Kidney (tissue), 13 donors: ENCODE measurements at regions not wholly inside any gene's neighbourhood (a gene's known extent, or its start where the extent isn't known, plus 50 kb on each side); places are given as distances from the start of the nearest gene placed in this dataset.

Source experiments
- DNase-seq, 5 donors: peaks; one replicate each; pipeline ENCODE4 v3.0.0-alpha.2; 2013 to 2020
- FAIRE-seq: peaks from 2 replicates; lab custom pipeline; 2012; peaks lifted over from hg19 to GRCh38; lab: Jason Lieb, UNC
- H3K27ac ChIP-seq, 2 donors: one replicate each; pipeline ENCODE4 v1.7.0; 2013; ENCODE audit warnings: low read depth in 2 of 2, low read length in 2 of 2, inconsistent platforms in 1 of 2
- H3K27me3 ChIP-seq: one replicate; pipeline ENCODE4 v1.7.1; 2013; ENCODE audit warnings: low read length, inconsistent platforms; ENCODE audit not compliant: control insufficient read depth, insufficient read depth
- H3K36me3 ChIP-seq, 3 donors: one replicate each; pipeline versions ENCODE4 v1.7.0 to v1.7.1; 2013; ENCODE audit warnings: low read length in 3 of 3, control low read depth in 1 of 3, inconsistent platforms in 1 of 3; ENCODE audit not compliant: insufficient read depth in 3 of 3, control insufficient read depth in 2 of 3
- H3K4me1 ChIP-seq, 3 donors: one replicate each; pipeline versions ENCODE4 v1.7.0 to v1.7.1; 2013; ENCODE audit warnings: low read length in 3 of 3, inconsistent platforms in 1 of 3, low read depth in 1 of 3; ENCODE audit not compliant: control insufficient read depth in 2 of 3, insufficient read depth in 2 of 3
- H3K4me3 ChIP-seq, 3 donors: one replicate each; pipeline versions ENCODE4 v1.7.0 to v1.8.1; 2013; ENCODE audit warnings: low read length in 3 of 3, control low read depth in 1 of 3, inconsistent platforms in 1 of 3
- H3K9ac ChIP-seq, 3 donors: one replicate each; pipeline versions ENCODE4 v1.7.0 to v1.7.1; 2013; ENCODE audit warnings: low read length in 3 of 3, control low read depth in 1 of 3, inconsistent platforms in 1 of 3
- H3K9me3 ChIP-seq, 3 donors: one replicate each; pipeline versions ENCODE4 v1.7.0 to v1.7.1; 2013; ENCODE audit warnings: low read length in 3 of 3, control low read depth in 1 of 3, inconsistent platforms in 1 of 3; ENCODE audit not compliant: control insufficient read depth in 2 of 3, insufficient read depth in 1 of 3
- intact Hi-C: fragments of 100-400 bp; cut with DNase I; formaldehyde crosslinking; loops from one replicate; pipeline ENCODE4 v1.11.1; 2022
- TF ChIP-seq, protein P1 (sequence below): IDR thresholded peaks from 3 replicates; pipeline ENCODE4 v1.5.1; 2012; ENCODE audit warnings: mild to moderate bottlenecking, moderate library complexity, borderline replicate concordance; ENCODE audit not compliant: insufficient read depth; ENCODE audit errors: extremely low read depth
- donor health status: control.
- donor health status: control.
- donor health status: control.
- donor health status: control.
- donor health status: control.
- donor health status: DM: yes; HTN: yes; CAD: no.
- donor health status: Normal renal cell carcinoma (clear cell type).

DNA sequence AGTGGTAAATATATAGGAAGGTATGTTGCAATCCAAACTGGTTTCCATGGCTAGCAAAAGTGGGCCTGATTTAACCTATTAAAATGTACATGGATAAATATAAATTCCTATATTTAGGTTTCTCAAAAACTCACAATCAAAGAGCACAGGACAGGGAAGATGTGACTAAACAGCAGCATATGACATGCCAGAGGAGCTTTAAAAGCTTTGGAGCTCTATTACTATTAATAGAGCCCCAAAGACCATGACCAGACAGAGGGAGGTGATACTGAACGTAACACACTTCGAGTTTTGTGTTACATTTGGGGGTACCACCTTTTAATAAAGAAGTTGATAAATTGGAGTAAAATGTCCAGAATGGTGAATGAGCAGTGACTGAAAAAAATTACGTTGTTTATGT lies 179.5 kb upstream of the SLC14A2 start:
- Histone ChIP-seq H3K4me1 (no peaks in the 10 kb centered on the region), H3K27ac (no peak overlapping the region), H3K9ac (no peak overlapping the region), H3K36me3 (no peaks in the 10 kb centered on the region), H3K27me3 (no peaks in the 10 kb centered on the region), H3K4me3 (no peak overlapping the region), H3K9me3 (no peaks in the 10 kb centered on the region)
- FAIRE-seq (no peak), DNase-seq (no peak)
- TF ChIP-seq, protein P1, sequence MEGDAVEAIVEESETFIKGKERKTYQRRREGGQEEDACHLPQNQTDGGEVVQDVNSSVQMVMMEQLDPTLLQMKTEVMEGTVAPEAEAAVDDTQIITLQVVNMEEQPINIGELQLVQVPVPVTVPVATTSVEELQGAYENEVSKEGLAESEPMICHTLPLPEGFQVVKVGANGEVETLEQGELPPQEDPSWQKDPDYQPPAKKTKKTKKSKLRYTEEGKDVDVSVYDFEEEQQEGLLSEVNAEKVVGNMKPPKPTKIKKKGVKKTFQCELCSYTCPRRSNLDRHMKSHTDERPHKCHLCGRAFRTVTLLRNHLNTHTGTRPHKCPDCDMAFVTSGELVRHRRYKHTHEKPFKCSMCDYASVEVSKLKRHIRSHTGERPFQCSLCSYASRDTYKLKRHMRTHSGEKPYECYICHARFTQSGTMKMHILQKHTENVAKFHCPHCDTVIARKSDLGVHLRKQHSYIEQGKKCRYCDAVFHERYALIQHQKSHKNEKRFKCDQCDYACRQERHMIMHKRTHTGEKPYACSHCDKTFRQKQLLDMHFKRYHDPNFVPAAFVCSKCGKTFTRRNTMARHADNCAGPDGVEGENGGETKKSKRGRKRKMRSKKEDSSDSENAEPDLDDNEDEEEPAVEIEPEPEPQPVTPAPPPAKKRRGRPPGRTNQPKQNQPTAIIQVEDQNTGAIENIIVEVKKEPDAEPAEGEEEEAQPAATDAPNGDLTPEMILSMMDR: no peak
- intact Hi-C loops: no loop called here

DNA sequence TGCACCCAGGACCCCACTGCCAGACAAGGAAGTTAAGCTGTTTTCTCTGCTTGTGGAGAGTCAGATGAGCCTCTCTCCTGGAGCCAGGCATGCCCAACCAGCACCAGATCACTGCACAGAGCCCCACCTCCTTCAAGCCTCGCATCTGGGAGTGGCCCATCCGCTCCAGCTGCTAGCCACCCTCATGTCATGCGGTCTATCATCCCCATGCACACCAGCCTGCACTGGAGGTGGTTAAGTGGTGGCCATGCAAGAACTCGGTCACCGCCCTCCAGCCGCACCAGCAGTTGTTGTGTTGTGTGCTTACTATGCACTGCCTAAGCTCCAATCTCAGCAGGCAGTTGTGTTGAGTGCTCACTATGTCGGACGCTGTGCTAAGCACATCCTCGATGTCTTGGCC lies 177.9 kb upstream of the SLC14A2 start:
- Histone ChIP-seq H3K9ac (no peak overlapping the region), H3K27me3 (no peaks in the 10 kb centered on the region), H3K27ac (no peak overlapping the region), H3K9me3 (no peaks in the 10 kb centered on the region), H3K36me3 (no peaks in the 10 kb centered on the region), H3K4me1 (no peaks in the 10 kb centered on the region), H3K4me3 (no peak overlapping the region)
- intact Hi-C loops: no loop called here
- DNase-seq (no peak), FAIRE-seq (no peak)
- TF ChIP-seq, protein P1: no peak

DNA sequence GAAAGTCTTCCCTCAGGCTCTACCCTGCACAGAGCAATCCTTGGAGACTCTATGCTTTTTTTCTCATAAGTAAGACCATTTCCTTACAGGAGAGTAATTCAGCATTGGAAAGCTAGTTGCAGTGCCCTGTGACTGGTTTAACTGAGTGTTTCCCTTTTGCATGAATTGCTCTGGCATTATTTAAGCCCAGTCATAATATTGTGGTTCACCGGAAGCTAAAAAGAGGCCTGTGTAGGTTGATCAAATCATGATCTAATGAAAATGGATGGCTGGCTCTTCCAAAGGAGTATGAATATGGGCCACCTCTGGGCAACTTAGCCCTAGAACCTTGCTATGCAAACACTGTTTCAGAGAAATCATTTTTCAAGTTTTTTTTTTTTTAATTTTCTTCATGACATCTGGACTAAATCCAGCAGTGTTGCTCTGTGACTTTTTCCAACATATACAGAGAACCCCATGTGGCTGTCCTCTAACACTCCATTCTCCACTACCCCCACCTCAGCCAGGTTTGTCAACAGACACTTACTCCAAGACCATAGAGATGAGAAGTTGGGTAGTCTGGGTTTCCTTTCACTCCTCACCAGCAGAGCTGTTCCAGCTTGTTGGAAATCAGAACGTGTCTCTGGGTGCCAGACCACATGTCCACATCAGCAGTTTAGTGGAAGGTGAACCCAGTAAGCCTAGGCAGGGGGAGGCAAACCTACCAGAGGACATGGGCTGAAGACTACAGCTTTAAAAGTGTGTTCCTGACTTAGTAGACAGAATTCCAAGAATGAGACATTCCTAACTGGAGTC lies 175.2 kb upstream of the SLC14A2 start:
- Histone ChIP-seq H3K27me3 (no peaks in the 10 kb centered on the region), H3K9me3 (no peaks in the 10 kb centered on the region), H3K9ac (no peak overlapping the region), H3K36me3 (no peaks in the 10 kb centered on the region), H3K4me1 (no peaks in the 10 kb centered on the region), H3K4me3 (no peak overlapping the region), H3K27ac (no peak overlapping the region)
- TF ChIP-seq, protein P1: no peak
- DNase-seq (no peak), FAIRE-seq (no peak)
- intact Hi-C loops: no loop called here
